ENCODE measurements at regions not wholly inside any gene's neighbourhood (a gene's known extent, or its start where the extent isn't known, plus 50 kb on each side); places are given as distances from the start of the nearest gene placed in this dataset.

GRCh38 chr18:22675006-22675405, 257.3 kb upstream of the CTAGE1 start:
- Mint-ChIP-seq H3K27me3 (ENCODE audit: low read depth) (no peaks in the 10 kb centered on the region), H3K36me3 (ENCODE audit: low read depth) (no peaks in the 10 kb centered on the region), H3K4me3 (no peak overlapping the region), H3K9me3 (no peaks in the 10 kb centered on the region), H3K4me1 (ENCODE audit: low read depth) (no peaks in the 10 kb centered on the region), H3K27ac (no peak overlapping the region)
- no peak for DNase-seq (ENCODE audit: low spot score)

GRCh38 chr18:22676423-22676822, 256.7 kb upstream of the RBBP8 start:
- Mint-ChIP-seq H3K9me3 (no peaks in the 10 kb centered on the region), H3K27ac (no peak overlapping the region), H3K4me3 (no peak overlapping the region), H3K4me1 (ENCODE audit: low read depth) (no peaks in the 10 kb centered on the region), H3K36me3 (ENCODE audit: low read depth) (no peaks in the 10 kb centered on the region), H3K27me3 (ENCODE audit: low read depth) (peaks cover 2% of the 10 kb centered on the region)
- DNase-seq (ENCODE audit: low spot score), result no peak

- Mint-ChIP-seq H3K4me3 (no peak overlapping the region), H3K4me1 (ENCODE audit: low read depth) (no peaks in the 10 kb centered on the region), H3K27me3 (ENCODE audit: low read depth) (peaks cover 2% of the 10 kb centered on the region), H3K36me3 (ENCODE audit: low read depth) (no peaks in the 10 kb centered on the region), H3K27ac (no peak overlapping the region), H3K9me3 (no peaks in the 10 kb centered on the region)
- no peak for DNase-seq (ENCODE audit: low spot score)
Measured at GRCh38 chr18:22678486-22678885, 254.6 kb upstream of the RBBP8 start.

- Mint-ChIP-seq H3K9me3 (no peaks in the 10 kb centered on the region), H3K4me3 (no peak overlapping the region), H3K27me3 (ENCODE audit: low read depth) (peaks cover 2% of the 10 kb centered on the region), H3K36me3 (ENCODE audit: low read depth) (no peaks in the 10 kb centered on the region), H3K27ac (no peak overlapping the region), H3K4me1 (ENCODE audit: low read depth) (no peaks in the 10 kb centered on the region)
- no peak for DNase-seq (ENCODE audit: low spot score)
Measured at GRCh38 chr18:22680944-22681343, 252.2 kb upstream of the RBBP8 start.

- H3K4me1 Mint-ChIP-seq (ENCODE audit: low read depth), result no peaks in the 10 kb centered on the region
- no peaks in the 10 kb centered on the region for H3K36me3 Mint-ChIP-seq (ENCODE audit: low read depth)
- H3K27me3 Mint-ChIP-seq (ENCODE audit: low read depth), result peaks cover 2% of the 10 kb centered on the region
- no peaks in the 10 kb centered on the region for H3K9me3 Mint-ChIP-seq
- no peak overlapping the region for H3K4me3 Mint-ChIP-seq
- H3K27ac Mint-ChIP-seq, result no peak overlapping the region
- DNase-seq (ENCODE audit: low spot score), result no peak
Measured at GRCh38 chr18:22681908-22682307, 251.2 kb upstream of the RBBP8 start.

GRCh38 chr18:22682720-22683119, 250.4 kb upstream of the RBBP8 start:
- no peaks in the 10 kb centered on the region for H3K9me3 Mint-ChIP-seq

GRCh38 chr18:22683196-22683676, 249.9 kb upstream of the RBBP8 start:
- Mint-ChIP-seq H3K27ac (no peak overlapping the region), H3K4me3 (no peak overlapping the region), H3K36me3 (ENCODE audit: low read depth) (no peaks in the 10 kb centered on the region), H3K27me3 (ENCODE audit: low read depth) (peaks cover 2% of the 10 kb centered on the region), H3K9me3 (no peaks in the 10 kb centered on the region), H3K4me1 (ENCODE audit: low read depth) (no peaks in the 10 kb centered on the region)
- no peak for DNase-seq (ENCODE audit: low spot score)

More at GRCh38 chr18:22682720-22683119, 250.4 kb upstream of the RBBP8 start:
- Mint-ChIP-seq H3K27ac (no peak overlapping the region), H3K36me3 (ENCODE audit: low read depth) (no peaks in the 10 kb centered on the region), H3K27me3 (ENCODE audit: low read depth) (peaks cover 2% of the 10 kb centered on the region), H3K4me1 (ENCODE audit: low read depth) (no peaks in the 10 kb centered on the region), H3K4me3 (no peak overlapping the region)
- no peak for DNase-seq (ENCODE audit: low spot score)

GRCh38 chr18:22683786-22684185, 249.3 kb upstream of the RBBP8 start:
- Mint-ChIP-seq H3K4me3 (no peak overlapping the region), H3K36me3 (ENCODE audit: low read depth) (no peaks in the 10 kb centered on the region), H3K4me1 (ENCODE audit: low read depth) (no peaks in the 10 kb centered on the region), H3K9me3 (no peaks in the 10 kb centered on the region), H3K27ac (no peak overlapping the region), H3K27me3 (ENCODE audit: low read depth) (peaks cover 2% of the 10 kb centered on the region)
- DNase-seq (ENCODE audit: low spot score), result no peak

GRCh38 chr18:22684268-22684667, 248.9 kb upstream of the RBBP8 start:
- no peak for DNase-seq (ENCODE audit: low spot score)
- Mint-ChIP-seq H3K27me3 (ENCODE audit: low read depth) (peaks cover 2% of the 10 kb centered on the region), H3K4me1 (ENCODE audit: low read depth) (no peaks in the 10 kb centered on the region), H3K36me3 (ENCODE audit: low read depth) (no peaks in the 10 kb centered on the region), H3K9me3 (no peaks in the 10 kb centered on the region), H3K4me3 (no peak overlapping the region), H3K27ac (no peak overlapping the region)

GRCh38 chr18:22685788-22686187, 247.3 kb upstream of the RBBP8 start:
- H3K9me3 Mint-ChIP-seq, result no peaks in the 10 kb centered on the region
- no peak for DNase-seq (ENCODE audit: low spot score)
- H3K27ac Mint-ChIP-seq, result no peak overlapping the region
- no peaks in the 10 kb centered on the region for H3K4me1 Mint-ChIP-seq (ENCODE audit: low read depth)
- H3K4me3 Mint-ChIP-seq, result no peak overlapping the region
- no peaks in the 10 kb centered on the region for H3K36me3 Mint-ChIP-seq (ENCODE audit: low read depth)
- no peaks in the 10 kb centered on the region for H3K27me3 Mint-ChIP-seq (ENCODE audit: low read depth)

GRCh38 chr18:22687892-22688680, 245.0 kb upstream of the RBBP8 start:
- no peaks in the 10 kb centered on the region for H3K9me3 Mint-ChIP-seq
- no peak overlapping the region for H3K27ac Mint-ChIP-seq
- H3K4me3 Mint-ChIP-seq, result no peak overlapping the region
- no peaks in the 10 kb centered on the region for H3K36me3 Mint-ChIP-seq (ENCODE audit: low read depth)
- H3K27me3 Mint-ChIP-seq (ENCODE audit: low read depth), result no peaks in the 10 kb centered on the region
- H3K4me1 Mint-ChIP-seq (ENCODE audit: low read depth), result no peaks in the 10 kb centered on the region
- DNase-seq (ENCODE audit: low spot score), result no peak

- Mint-ChIP-seq H3K27me3 (ENCODE audit: low read depth) (no peaks in the 10 kb centered on the region), H3K27ac (no peak overlapping the region), H3K9me3 (no peaks in the 10 kb centered on the region), H3K4me3 (no peak overlapping the region), H3K36me3 (ENCODE audit: low read depth) (no peaks in the 10 kb centered on the region), H3K4me1 (ENCODE audit: low read depth) (no peaks in the 10 kb centered on the region)
- DNase-seq (ENCODE audit: low spot score), result no peak
Measured at GRCh38 chr18:22688877-22689496, 244.1 kb upstream of the RBBP8 start.

- Mint-ChIP-seq H3K4me1 (ENCODE audit: low read depth) (no peaks in the 10 kb centered on the region), H3K4me3 (no peak overlapping the region), H3K27ac (no peak overlapping the region), H3K36me3 (ENCODE audit: low read depth) (no peaks in the 10 kb centered on the region), H3K27me3 (ENCODE audit: low read depth) (no peaks in the 10 kb centered on the region), H3K9me3 (no peaks in the 10 kb centered on the region)
- DNase-seq (ENCODE audit: low spot score), result no peak
Measured at GRCh38 chr18:22689712-22690111, 243.4 kb upstream of the RBBP8 start.

GRCh38 chr18:22690556-22690955, 242.6 kb upstream of the RBBP8 start:
- Mint-ChIP-seq H3K27ac (no peak overlapping the region), H3K4me1 (ENCODE audit: low read depth) (no peaks in the 10 kb centered on the region), H3K4me3 (no peak overlapping the region), H3K36me3 (ENCODE audit: low read depth) (no peaks in the 10 kb centered on the region), H3K9me3 (no peaks in the 10 kb centered on the region), H3K27me3 (ENCODE audit: low read depth) (no peaks in the 10 kb centered on the region)
- DNase-seq (ENCODE audit: low spot score), result no peak
